PC-9 (cell line): ENCODE measurements at regions not wholly inside any gene's neighbourhood (a gene's known extent, or its start where the extent isn't known, plus 50 kb on each side); places are given as distances from the start of the nearest gene placed in this dataset.

Experiments
- EZH2 ChIP-seq: fragments of 200-600 bp; sonication (generic); IDR thresholded peaks from 2 replicates; pipeline ENCODE4 v1.8.0; 2017; ENCODE audit warnings: antibody characterized with exemption, low read depth
- TF ChIP-seq, protein P1 (sequence below): fragments of 200-600 bp; sonication (generic); conservative IDR thresholded peaks from 2 replicates; pipeline ENCODE4 v1.6.1; 2017; ENCODE audit warnings: mixed run types, antibody characterized with exemption, mild to moderate bottlenecking, moderate library complexity

GRCh38 chr21:27839512-27840115 lies 872.7 kb upstream of the ADAMTS5 start:
- TF ChIP-seq, protein P1, sequence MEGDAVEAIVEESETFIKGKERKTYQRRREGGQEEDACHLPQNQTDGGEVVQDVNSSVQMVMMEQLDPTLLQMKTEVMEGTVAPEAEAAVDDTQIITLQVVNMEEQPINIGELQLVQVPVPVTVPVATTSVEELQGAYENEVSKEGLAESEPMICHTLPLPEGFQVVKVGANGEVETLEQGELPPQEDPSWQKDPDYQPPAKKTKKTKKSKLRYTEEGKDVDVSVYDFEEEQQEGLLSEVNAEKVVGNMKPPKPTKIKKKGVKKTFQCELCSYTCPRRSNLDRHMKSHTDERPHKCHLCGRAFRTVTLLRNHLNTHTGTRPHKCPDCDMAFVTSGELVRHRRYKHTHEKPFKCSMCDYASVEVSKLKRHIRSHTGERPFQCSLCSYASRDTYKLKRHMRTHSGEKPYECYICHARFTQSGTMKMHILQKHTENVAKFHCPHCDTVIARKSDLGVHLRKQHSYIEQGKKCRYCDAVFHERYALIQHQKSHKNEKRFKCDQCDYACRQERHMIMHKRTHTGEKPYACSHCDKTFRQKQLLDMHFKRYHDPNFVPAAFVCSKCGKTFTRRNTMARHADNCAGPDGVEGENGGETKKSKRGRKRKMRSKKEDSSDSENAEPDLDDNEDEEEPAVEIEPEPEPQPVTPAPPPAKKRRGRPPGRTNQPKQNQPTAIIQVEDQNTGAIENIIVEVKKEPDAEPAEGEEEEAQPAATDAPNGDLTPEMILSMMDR = no peak
- no peak for TF ChIP-seq EZH2
